NCI-H1694 treated with DMSO at 0.1 percent for 48 hours (cell line): ENCODE measurements at regions not wholly inside any gene's neighbourhood (a gene's known extent, or its start where the extent isn't known, plus 50 kb on each side); places are given as distances from the start of the nearest gene placed in this dataset.

Experiments used
- DNase-seq: peaks from one replicate; lab custom pipeline; 2025; lab: John Stamatoyannopoulos, UW

DNA sequence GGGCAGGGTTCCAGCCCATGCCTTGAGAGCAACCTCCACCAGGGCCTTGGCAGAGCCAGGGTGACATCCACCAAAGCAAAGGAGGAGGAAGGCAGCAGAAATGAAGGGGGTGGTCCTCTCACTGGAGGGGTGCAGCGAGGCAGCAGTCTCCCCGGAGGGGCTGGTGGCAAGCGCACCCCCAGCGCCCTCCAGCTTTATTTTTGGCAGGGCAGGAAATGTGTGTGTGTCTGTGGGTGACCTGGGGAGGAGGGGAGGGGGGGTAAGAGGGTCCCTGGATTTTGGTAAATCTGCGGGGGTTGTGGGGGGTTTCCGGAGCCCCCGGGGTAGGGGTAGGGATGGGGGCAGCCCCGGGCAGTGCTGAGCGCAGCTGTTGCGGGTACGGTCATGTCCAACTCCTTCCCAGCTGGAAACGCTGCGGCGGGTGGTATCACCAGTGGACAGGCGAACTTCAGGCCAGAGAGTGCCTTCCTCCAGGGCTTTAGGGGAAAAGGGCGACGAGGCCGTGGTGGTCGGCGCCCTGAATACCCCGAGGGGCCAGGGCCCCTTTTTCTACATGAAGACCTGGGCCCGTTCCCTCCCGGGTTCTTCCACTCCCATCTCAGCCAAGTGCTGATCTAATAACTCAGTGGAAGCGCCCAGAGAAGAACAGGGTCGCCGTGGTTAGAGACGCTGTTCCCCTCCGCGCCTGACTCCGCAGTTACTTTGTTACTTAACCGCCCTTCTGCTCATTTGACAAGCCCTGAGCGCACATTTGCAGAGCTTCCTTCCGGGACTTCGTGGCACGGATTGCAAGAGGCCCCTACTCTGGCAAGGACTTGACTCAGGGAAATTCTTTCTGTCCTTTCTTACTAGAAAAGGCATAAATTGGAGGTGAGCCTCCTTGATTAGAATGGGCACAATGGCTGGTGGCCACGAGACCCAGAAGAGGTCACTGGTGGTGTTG is 55.2 kb downstream of the FOS start:
- no peak for DNase-seq

- no peak for DNase-seq
Measured at GRCh38 chr14:75334549-75335051, 56.0 kb downstream of the FOS start.

DNA sequence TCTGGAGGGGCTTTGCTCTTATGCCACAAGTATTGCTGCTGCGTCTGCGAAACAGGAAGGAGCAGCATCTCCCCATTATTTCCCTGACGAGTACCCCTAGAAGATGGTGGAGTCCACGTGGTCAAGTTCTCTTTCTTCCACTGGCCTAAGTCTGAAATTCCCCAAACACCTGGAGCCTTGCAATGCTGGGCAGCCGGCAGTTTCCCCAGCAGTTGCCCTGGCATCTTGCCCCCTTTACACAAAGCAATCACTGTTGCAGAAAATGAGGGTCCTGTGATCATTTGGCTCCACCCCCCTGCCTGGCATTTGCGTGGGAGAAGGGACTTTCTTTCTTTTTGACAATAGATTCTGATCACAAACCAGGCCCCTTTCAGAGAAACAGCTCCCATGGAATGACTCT is 56.9 kb downstream of the FOS start:
- no peak for DNase-seq

GRCh38 chr14:75338398-75338797 is 59.8 kb downstream of the FOS start:
- DNase-seq: no peak

- DNase-seq: no peak
Measured at GRCh38 chr14:75339059-75339458, 60.4 kb downstream of the FOS start.

DNA sequence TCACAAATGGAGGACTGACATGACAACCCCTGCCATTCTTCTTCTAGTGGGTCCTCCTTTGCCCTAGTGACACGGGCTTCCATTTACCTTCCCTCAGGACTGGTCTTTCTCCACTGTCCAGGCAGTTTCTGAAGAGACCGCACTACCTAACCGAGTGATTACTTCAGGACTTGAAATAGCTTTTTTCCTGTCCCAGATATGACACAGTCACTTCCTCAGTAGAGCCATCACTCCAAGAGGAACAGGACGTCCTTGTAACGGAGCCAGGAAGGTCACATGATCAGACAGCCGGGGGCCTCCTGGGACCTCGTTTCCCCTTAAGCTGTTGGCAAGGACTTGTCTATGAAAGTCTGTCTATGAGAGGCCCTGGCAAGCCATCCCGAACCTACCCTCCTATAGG is 62.3 kb downstream of the FOS start:
- DNase-seq: no peak

- no peak for DNase-seq
Measured at GRCh38 chr14:75341620-75342019, 63.0 kb downstream of the FOS start.

GRCh38 chr14:75342762-75343599 is 64.4 kb downstream of the FOS start:
- DNase-seq: no peak

GRCh38 chr14:75343911-75344310 is 65.3 kb downstream of the FOS start:
- no peak for DNase-seq

DNA sequence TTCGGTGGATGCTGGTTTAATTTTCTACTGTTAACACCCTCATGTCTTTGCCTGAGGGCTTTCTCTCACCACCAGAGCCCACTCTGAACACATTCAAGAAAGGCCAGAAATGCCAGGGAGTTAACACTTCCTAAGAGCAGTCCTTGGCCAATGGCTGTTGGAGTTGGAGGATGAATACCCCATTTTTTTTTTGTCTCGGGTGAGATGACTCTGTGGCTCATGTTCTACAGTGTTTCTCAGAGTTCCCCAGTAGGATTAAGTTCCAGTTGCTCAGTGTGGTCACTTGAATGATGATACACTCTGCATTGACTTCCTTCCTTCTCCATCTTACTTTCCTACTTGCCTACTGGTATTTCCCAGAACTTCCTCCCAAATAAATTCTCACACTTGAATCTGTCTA is 65.8 kb downstream of the FOS start:
- no peak for DNase-seq

- DNase-seq: no peak
Measured at GRCh38 chr14:75350505-75351060, 72.0 kb downstream of the FOS start.

DNA sequence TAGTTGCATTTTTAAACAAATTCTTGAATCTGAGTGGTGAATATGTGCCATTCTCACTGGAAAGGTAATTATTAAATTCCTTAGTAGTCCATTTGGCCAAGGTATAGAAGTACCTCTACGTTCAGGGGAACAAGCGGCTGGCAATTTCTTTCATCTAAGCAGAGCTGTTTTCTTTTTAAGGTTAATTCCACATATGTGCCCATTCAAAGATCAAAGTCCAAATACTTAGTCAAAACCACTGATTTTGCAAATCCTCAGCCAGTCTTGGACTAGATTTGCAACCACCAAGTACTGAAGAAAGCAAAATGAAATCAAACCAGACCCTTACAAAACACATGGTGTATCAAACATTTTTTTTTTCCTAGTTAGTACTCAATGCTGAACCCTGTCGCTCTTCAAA is 68.7 kb upstream of the JDP2 start:
- DNase-seq: no peak

- DNase-seq: no peak
Measured at GRCh38 chr14:75361041-75361440, 66.8 kb upstream of the JDP2 start.

GRCh38 chr14:75361751-75362433 is 65.9 kb upstream of the JDP2 start:
- no peak for DNase-seq

DNA sequence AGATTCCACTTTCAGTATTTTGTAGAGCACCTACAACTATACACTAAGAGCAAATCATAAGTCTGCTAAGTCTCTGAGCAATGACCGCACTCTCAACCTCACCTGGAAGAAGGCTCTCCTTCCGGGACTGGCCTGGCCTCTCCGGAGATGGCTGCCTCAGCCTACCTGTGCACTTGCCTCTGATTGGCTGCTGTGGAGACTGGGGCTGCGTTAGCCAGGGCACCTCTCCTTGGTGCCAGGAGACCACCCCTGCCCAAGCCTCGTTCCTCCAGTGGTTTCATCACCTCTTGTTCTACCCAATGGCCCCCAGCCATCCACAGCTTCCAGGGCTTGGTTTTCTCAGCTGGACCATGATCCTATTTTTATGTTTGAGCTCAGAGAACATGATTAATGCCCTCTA is 64.7 kb upstream of the JDP2 start:
- no peak for DNase-seq

- no peak for DNase-seq
Measured at GRCh38 chr14:75363570-75364227, 64.1 kb upstream of the JDP2 start.

GRCh38 chr14:75365116-75365515 is 62.7 kb upstream of the JDP2 start:
- DNase-seq: no peak

- no peak for DNase-seq
Measured at GRCh38 chr14:75366963-75367362, 60.9 kb upstream of the JDP2 start.

DNA sequence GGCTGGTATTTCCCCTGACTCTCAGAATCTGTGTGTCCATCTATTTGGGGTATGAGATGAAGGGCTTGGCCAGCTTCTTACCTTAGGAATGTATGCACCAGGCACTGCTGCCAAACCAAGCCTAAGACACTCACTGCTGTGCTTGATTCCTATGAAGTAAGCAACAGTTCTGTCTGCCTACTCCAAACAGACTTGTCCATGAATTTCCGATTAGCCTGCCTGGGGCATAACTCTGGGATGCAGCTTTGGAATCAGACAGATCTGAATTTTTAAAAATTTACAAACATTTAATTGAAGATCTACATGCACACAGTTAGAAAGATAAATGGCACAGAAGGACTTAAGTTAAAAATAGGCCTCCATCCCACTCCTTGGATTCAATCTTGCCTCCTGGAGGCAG is 59.5 kb upstream of the JDP2 start:
- no peak for DNase-seq

DNA sequence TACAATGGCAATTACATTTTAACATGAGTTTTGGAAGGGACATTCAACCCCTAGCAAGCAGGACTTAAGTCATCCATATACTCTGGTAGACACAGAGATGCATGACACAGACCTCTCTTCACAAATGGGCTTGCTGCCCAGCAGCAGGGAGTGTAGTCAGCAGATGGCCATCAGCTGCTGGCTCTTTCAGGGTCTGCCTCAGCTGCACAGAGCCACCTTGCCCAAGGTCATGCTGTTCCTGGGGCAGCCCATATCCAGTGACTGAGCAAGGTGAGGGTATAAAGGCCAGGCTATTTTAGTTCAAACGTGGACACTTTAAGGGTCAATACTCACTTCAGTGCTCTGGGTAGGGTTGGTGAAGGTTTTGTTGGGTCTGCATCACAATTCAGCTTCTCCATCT is 58.3 kb upstream of the JDP2 start:
- DNase-seq: peak; percentile 22

DNA sequence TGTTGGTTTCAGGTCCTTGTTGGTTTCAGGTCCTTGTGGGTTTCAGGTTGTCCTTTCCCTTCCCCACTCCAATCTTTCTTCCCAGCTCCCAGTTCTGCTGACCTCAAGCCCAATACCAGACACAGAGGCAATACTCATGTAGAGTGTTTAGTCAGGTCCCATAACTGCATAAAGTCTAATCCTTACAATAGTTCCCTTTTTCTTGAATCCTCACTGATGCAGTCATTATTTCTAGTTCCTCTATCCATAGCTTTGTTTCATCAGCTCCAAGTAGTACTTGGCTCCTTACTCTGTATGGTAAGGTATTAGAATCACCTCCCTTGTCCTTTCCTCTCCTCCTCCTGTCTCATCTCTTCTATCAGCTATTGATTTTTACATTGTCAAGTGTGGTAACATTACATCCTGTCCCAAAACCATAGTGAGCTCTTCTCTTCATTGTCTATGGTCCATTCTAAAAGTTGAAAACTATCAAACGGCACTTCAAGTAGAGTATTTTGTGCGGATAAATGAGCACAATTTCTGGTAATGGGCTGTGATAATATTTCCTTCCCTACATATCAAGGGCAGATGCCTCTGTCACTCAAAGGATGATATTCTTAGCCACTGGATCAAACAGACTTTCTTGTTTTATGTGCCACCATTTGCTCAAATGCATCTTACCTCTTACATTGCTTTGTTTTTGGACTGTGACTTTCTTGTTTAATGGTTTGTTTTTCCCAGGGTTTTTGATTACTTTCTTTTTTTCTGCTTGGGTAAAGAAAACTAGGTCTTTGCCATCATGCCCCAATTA is 57.2 kb upstream of the JDP2 start:
- no peak for DNase-seq
